Fibroblast of mammary gland (primary cell): ENCODE measurements at regions not wholly inside any gene's neighbourhood (a gene's known extent, or its start where the extent isn't known, plus 50 kb on each side); places are given as distances from the start of the nearest gene placed in this dataset.
A peak's percentile ranks its signal among the peaks of the same experiment; 100 is the strongest.

Source experiments
- DNase-seq: peaks from one replicate; pipeline ENCODE4 v3.0.0-alpha.2; 2010; ENCODE audit warnings: low read depth
- H3K4me3 ChIP-seq: 2 replicates; pipeline ENCODE4 v1.5.1; 2011; ENCODE audit warnings: low read depth, mild to moderate bottlenecking, low read length, moderate library complexity; ENCODE audit not compliant: control insufficient read depth
- CTCF ChIP-seq: conservative IDR thresholded peaks from 2 replicates; pipeline ENCODE4 v1.5.1; 2011; ENCODE audit warnings: low read depth, low read length, inconsistent platforms; ENCODE audit not compliant: control insufficient read depth, insufficient read depth

- DNase-seq: peak; percentile 86
- no peak overlapping the region for H3K4me3 ChIP-seq
- no peak for TF ChIP-seq CTCF
Observed at GRCh38 chr6:56804996-56805395, 149.9 kb upstream of the BEND6 start.

GRCh38 chr6:56803594-56803993 lies 151.3 kb upstream of the BEND6 start:
- no peak overlapping the region for H3K4me3 ChIP-seq
- peak; percentile 75 for DNase-seq
- TF ChIP-seq CTCF: no peak

- peak; percentile 57 for DNase-seq
- H3K4me3 ChIP-seq: no peak overlapping the region
- no peak for TF ChIP-seq CTCF
Observed at GRCh38 chr6:56802584-56802983, 152.3 kb upstream of the BEND6 start.

- no peak overlapping the region for H3K4me3 ChIP-seq
- DNase-seq: no peak
- TF ChIP-seq CTCF: no peak
Observed at GRCh38 chr6:56799989-56800388, 154.9 kb upstream of the BEND6 start.

GRCh38 chr6:56798163-56798562 lies 155.5 kb upstream of the DST start:
- H3K4me3 ChIP-seq: no peak overlapping the region
- DNase-seq: peak; percentile 91
- no peak for TF ChIP-seq CTCF

GRCh38 chr6:56796196-56796532 lies 153.5 kb upstream of the DST start:
- no peak for TF ChIP-seq CTCF
- peak; percentile 62 for DNase-seq
- H3K4me3 ChIP-seq: no peak overlapping the region

- peak; percentile 23 for DNase-seq
- no peak for TF ChIP-seq CTCF
- H3K4me3 ChIP-seq: no peak overlapping the region
Observed at GRCh38 chr6:56795466-56796195, 152.9 kb upstream of the DST start.
